Neuronal stem cell (in vitro differentiated cells): ENCODE measurements at regions not wholly inside any gene's neighbourhood (a gene's known extent, or its start where the extent isn't known, plus 50 kb on each side); places are given as distances from the start of the nearest gene placed in this dataset.

Experiments
- DNase-seq: peaks from one replicate; pipeline ENCODE4 v3.0.0-alpha.2; 2013; ENCODE audit warnings: low spot score
- H2AFZ ChIP-seq: one replicate; pipeline ENCODE4 v1.6.1; 2013; ENCODE audit warnings: mild to moderate bottlenecking, low read length, inconsistent platforms
- H2AK5ac ChIP-seq: 2 replicates; pipeline ENCODE4 v1.6.1; 2013; ENCODE audit warnings: low read depth, mild to moderate bottlenecking, inconsistent platforms, low read length, moderate library complexity, mixed read lengths
- H2BK120ac ChIP-seq: 2 replicates; pipeline ENCODE4 v1.6.1; 2013; ENCODE audit warnings: low read depth, mild to moderate bottlenecking, inconsistent platforms, low read length, moderate library complexity, mixed read lengths
- H2BK12ac ChIP-seq: one replicate; pipeline ENCODE4 v1.6.1; 2013; ENCODE audit warnings: low read length, inconsistent platforms
- H2BK15ac ChIP-seq: 2 replicates; pipeline ENCODE4 v1.6.1; 2013; ENCODE audit warnings: mild to moderate bottlenecking, low read length, inconsistent platforms, mixed read lengths
- H2BK5ac ChIP-seq: one replicate; pipeline ENCODE4 v1.6.1; 2013; ENCODE audit warnings: inconsistent platforms, mild to moderate bottlenecking, low read length, moderate library complexity
- H3K14ac ChIP-seq: one replicate; pipeline ENCODE4 v1.6.1; 2013; ENCODE audit warnings: low read length, inconsistent platforms
- H3K18ac ChIP-seq: 2 replicates; pipeline ENCODE4 v1.6.1; 2013; ENCODE audit warnings: low read length, inconsistent platforms
- H3K23ac ChIP-seq: 2 replicates; pipeline ENCODE4 v1.6.1; 2013; ENCODE audit warnings: low read depth, mild to moderate bottlenecking, mixed read lengths, low read length, inconsistent platforms; ENCODE audit not compliant: poor library complexity
- H3K27ac ChIP-seq: replicated peaks from 3 replicates; pipeline ENCODE4 v1.5.1; 2013; ENCODE audit warnings: low read length, inconsistent platforms
- H3K27me3 ChIP-seq, 3 experiments: 2 replicates each; pipeline ENCODE4 v1.6.1; 2013; ENCODE audit warnings: low read length in 3 of 3, mild to moderate bottlenecking in 2 of 3, inconsistent platforms in 1 of 3, low read depth in 1 of 3, mixed read lengths in 1 of 3, moderate library complexity in 1 of 3; ENCODE audit not compliant: control insufficient read depth in 3 of 3, insufficient read depth in 3 of 3
- H3K36me3 ChIP-seq, 2 donors: replicated peaks in 1 of 2; 2 replicates each; pipeline ENCODE4 v1.6.1; 2013; ENCODE audit warnings: low read length in 2 of 2; ENCODE audit not compliant: control insufficient read depth in 2 of 2, insufficient read depth in 2 of 2
- H3K4ac ChIP-seq: 2 replicates; pipeline ENCODE4 v1.6.1; 2013; ENCODE audit warnings: inconsistent platforms, mild to moderate bottlenecking, low read length, moderate library complexity
- H3K4me1 ChIP-seq, 2 donors: 1 replicate in 1 of 2; 2 replicates in 1 of 2; pipeline ENCODE4 v1.6.1; 2013; ENCODE audit warnings: low read length in 2 of 2, low read depth in 1 of 2; ENCODE audit not compliant: control insufficient read depth in 2 of 2, insufficient read depth in 1 of 2
- H3K4me2 ChIP-seq: one replicate; pipeline ENCODE4 v1.6.1; 2013; ENCODE audit warnings: mild to moderate bottlenecking, low read length, inconsistent platforms; ENCODE audit not compliant: insufficient read depth, poor library complexity, severe bottlenecking
- H3K4me3 ChIP-seq, 2 donors: 2 replicates each; pipeline ENCODE4 v1.5.1; 2013; ENCODE audit warnings: low read length in 2 of 2, mild to moderate bottlenecking in 2 of 2, inconsistent platforms in 1 of 2, moderate library complexity in 1 of 2
- H3K79me1 ChIP-seq: one replicate; pipeline ENCODE4 v1.6.1; 2013; ENCODE audit warnings: low read depth, mild to moderate bottlenecking, inconsistent platforms, low read length, moderate library complexity
- H3K9ac ChIP-seq: one replicate; pipeline ENCODE4 v1.6.1; 2013; ENCODE audit warnings: mild to moderate bottlenecking, low read depth, low read length, inconsistent platforms; ENCODE audit not compliant: poor library complexity
- H3K9me3 ChIP-seq, 2 donors: replicated peaks in 1 of 2; 2 replicates each; pipeline versions ENCODE3 to v1.6.1; 2013; ENCODE audit warnings: low read length in 2 of 2, mild to moderate bottlenecking in 2 of 2, inconsistent platforms in 1 of 2, low read depth in 1 of 2, mixed read lengths in 1 of 2, moderate library complexity in 1 of 2; ENCODE audit not compliant: control insufficient read depth in 2 of 2, insufficient read depth in 1 of 2
- H4K8ac ChIP-seq: one replicate; pipeline ENCODE4 v1.6.1; 2013; ENCODE audit warnings: low read depth, mild to moderate bottlenecking, inconsistent platforms, low read length, moderate library complexity
- H4K91ac ChIP-seq: one replicate; pipeline ENCODE4 v1.6.1; 2013; ENCODE audit warnings: low read length, low read depth, mild to moderate bottlenecking, inconsistent platforms; ENCODE audit not compliant: poor library complexity
- WGBS, 2 donors: extraction: QIAGEN DNeasy Blood & Tissue Kit; methylation state at CpG; one replicate each; pipeline ENCODE4 v1.1.7; 2013; ENCODE audit warnings: missing lambda C conversion rate in 2 of 2, mixed read lengths in 1 of 2; ENCODE audit not compliant: insufficient read length in 2 of 2, insufficient replicate concordance in 1 of 2; ENCODE audit errors: extremely low coverage in 2 of 2; 5-methylcytosine and 5-hydroxymethylcytosine counted together

- Histone ChIP-seq H2BK120ac (no peak overlapping the region), H3K4me1 (peaks cover 0 to 4% of the 10 kb centered on the region in 2 donors), H2BK5ac (no peak overlapping the region), H3K27ac (no peak overlapping the region), H2AK5ac (no peak overlapping the region), H3K9ac (no peak overlapping the region), H3K14ac (no peak overlapping the region), H4K8ac (no peak overlapping the region), H2BK15ac (no peak overlapping the region), H3K4me2 (no peak overlapping the region), H3K36me3 (no peaks in the 10 kb centered on the region), H3K79me1 (no peaks in the 10 kb centered on the region), H2AFZ (no peak overlapping the region), H3K4me3 (no peak overlapping the region), H3K23ac (no peak overlapping the region), H3K27me3 (no peaks in the 10 kb centered on the region), H3K18ac (no peak overlapping the region), H3K4ac (no peak overlapping the region), H3K9me3 (no peaks in the 10 kb centered on the region), H2BK12ac (no peak overlapping the region), H4K91ac (no peak overlapping the region)
- no CpG with 5 or more reads among the region's 5 CpGs for WGBS, 2 donors
- DNase-seq = peak; percentile 48
These were observed 147.8 kb upstream of the AUTS2 start for GRCh38 chr7:69450456-69450855.

- H3K36me3 ChIP-seq = no peaks in the 10 kb centered on the region
- no peak overlapping the region for H2AK5ac ChIP-seq
- no peak overlapping the region for H3K18ac ChIP-seq
- H3K9me3 ChIP-seq = no peaks in the 10 kb centered on the region
- no CpG with 5 or more reads among the region's 2 CpGs for WGBS, 2 donors
- H3K4me3 ChIP-seq = no peak overlapping the region
- H2BK5ac ChIP-seq = no peak overlapping the region
- H3K27me3 ChIP-seq = no peaks in the 10 kb centered on the region
- H3K4ac ChIP-seq = no peak overlapping the region
- no peak overlapping the region for H2BK120ac ChIP-seq
- no peak overlapping the region for H2BK12ac ChIP-seq
- no peak overlapping the region for H4K91ac ChIP-seq
- no peak overlapping the region for H3K9ac ChIP-seq
- no peak overlapping the region for H3K23ac ChIP-seq
- no peaks in the 10 kb centered on the region for H3K79me1 ChIP-seq
- no peak overlapping the region for H3K14ac ChIP-seq
- H3K4me2 ChIP-seq = no peak overlapping the region
- peaks cover 0 to 2% of the 10 kb centered on the region in 2 donors for H3K4me1 ChIP-seq
- H2BK15ac ChIP-seq = no peak overlapping the region
- no peak for DNase-seq
- H2AFZ ChIP-seq = no peak overlapping the region
- no peak overlapping the region for H4K8ac ChIP-seq
- H3K27ac ChIP-seq = no peak overlapping the region
These were observed 146.6 kb upstream of the AUTS2 start for GRCh38 chr7:69451715-69452114.

DNA sequence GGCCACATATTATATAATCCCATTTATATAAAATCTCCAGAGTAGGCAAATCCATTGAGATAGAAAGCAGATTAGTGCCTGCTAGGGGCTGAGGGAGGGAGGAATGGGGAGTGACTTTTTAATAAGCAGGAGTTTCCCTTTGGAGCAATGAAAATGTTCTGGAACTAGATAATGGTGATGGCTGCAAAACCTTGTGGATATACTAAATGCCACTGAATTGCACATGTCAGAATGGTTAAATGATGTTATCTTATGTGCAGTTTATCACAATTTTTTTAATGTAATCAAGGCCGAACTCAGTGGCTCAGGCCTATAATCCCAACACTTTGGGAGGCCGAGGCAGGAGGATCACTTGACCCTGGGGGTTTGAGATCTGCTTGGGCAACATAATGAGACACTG is 145.5 kb upstream of the AUTS2 start:
- H3K4me1 ChIP-seq = peaks cover 0 to 2% of the 10 kb centered on the region in 2 donors
- no peaks in the 10 kb centered on the region for H3K9me3 ChIP-seq
- H3K4ac ChIP-seq = no peak overlapping the region
- H3K27ac ChIP-seq = no peak overlapping the region
- DNase-seq = no peak
- H3K4me2 ChIP-seq = no peak overlapping the region
- no peak overlapping the region for H3K18ac ChIP-seq
- WGBS, 2 donors = no CpG with 5 or more reads among the region's 2 CpGs
- H4K91ac ChIP-seq = no peak overlapping the region
- no peak overlapping the region for H2BK120ac ChIP-seq
- H2BK15ac ChIP-seq = no peak overlapping the region
- no peak overlapping the region for H2BK12ac ChIP-seq
- H3K23ac ChIP-seq = no peak overlapping the region
- H2BK5ac ChIP-seq = no peak overlapping the region
- no peaks in the 10 kb centered on the region for H3K36me3 ChIP-seq
- no peak overlapping the region for H2AFZ ChIP-seq
- no peak overlapping the region for H3K9ac ChIP-seq
- H2AK5ac ChIP-seq = no peak overlapping the region
- no peak overlapping the region for H3K14ac ChIP-seq
- H3K79me1 ChIP-seq = no peaks in the 10 kb centered on the region
- H4K8ac ChIP-seq = no peak overlapping the region
- H3K4me3 ChIP-seq = no peak overlapping the region
- H3K27me3 ChIP-seq = no peaks in the 10 kb centered on the region

DNA sequence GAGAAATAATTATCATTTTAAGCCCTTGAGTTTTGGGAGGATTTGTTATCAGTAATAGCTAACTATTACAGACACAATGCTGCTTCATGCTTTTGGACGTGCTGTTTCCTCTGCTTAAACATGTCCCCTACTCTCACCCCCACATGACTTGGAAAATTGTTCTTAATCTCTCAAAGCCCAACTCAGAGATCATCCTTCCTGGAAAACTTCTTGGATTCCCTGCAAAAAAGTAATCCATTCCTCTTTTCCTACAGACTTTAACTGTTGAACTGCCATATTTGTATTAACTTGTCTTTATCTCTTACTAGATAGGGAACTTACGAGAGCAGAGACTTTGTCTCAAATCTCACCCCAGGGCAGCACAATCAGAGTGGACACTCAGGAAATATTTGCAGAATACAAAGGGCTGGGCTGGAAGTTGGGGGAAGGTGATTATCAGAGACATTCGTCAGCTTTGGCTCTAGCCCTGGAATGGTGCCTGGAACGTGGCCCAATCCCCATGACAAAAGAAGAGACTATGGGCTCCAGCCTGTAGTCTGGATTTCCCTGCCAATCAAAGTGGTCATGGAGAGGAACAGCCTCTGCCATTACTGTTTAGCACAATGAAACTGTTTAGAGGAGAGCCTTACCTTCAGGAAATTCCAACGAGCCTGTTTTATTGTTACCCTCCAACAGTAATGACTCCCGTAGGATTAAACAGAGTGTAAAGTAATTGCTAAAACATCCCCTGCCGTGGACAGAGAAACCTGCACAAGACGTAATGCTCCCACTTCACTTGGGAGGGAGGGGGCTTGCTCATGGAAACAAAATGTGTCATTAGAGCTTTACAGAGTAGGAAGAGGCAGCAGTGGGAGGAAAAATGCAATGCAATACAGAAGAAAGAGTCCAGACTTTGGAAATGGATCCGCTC is 140.4 kb upstream of the AUTS2 start:
- Histone ChIP-seq H2BK15ac (no peak overlapping the region), H3K23ac (no peak overlapping the region), H3K9ac (no peak overlapping the region), H4K8ac (no peak overlapping the region), H3K4ac (no peak overlapping the region), H3K4me1 (peaks cover 0 to 3% of the 10 kb centered on the region in 2 donors), H2BK120ac (no peak overlapping the region), H3K27me3 (no peaks in the 10 kb centered on the region), H3K14ac (no peak overlapping the region), H2BK12ac (no peak overlapping the region), H2BK5ac (no peak overlapping the region), H2AK5ac (no peak overlapping the region), H3K4me2 (no peak overlapping the region), H4K91ac (no peak overlapping the region), H3K9me3 (no peaks in the 10 kb centered on the region), H3K4me3 (no peak overlapping the region), H3K18ac (no peak overlapping the region), H2AFZ (peak overlapping the region; percentile 66), H3K79me1 (no peaks in the 10 kb centered on the region), H3K27ac (peak overlapping the region; percentile 43), H3K36me3 (no peaks in the 10 kb centered on the region)
- no CpG with 5 or more reads among the region's 9 CpGs for WGBS, 2 donors
- peak; percentile 49 for DNase-seq
